ENCODE measurements at regions not wholly inside any gene's neighbourhood (a gene's known extent, or its start where the extent isn't known, plus 50 kb on each side); places are given as distances from the start of the nearest gene placed in this dataset.

DNA sequence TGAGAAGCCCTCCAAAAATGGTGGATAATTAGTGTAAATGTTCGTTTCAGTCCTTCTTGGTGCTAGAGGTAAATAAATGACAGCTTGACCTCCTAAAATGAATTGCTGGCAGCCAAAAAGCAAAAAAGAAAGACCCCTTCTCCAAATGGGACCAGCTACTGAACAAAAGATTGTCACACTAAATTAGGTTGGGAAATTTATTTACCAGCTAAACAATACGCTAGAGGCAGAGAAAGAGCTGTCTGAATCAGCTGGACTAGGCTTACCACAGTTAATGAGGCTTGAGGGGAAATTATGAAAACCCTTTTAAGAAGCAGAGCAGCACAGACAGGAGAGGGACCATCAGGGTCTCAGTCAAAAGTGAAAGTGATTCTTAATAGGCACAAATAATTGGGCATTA is 498.9 kb downstream of the SUCLA2 start:
- DNase-seq: no peak

DNA sequence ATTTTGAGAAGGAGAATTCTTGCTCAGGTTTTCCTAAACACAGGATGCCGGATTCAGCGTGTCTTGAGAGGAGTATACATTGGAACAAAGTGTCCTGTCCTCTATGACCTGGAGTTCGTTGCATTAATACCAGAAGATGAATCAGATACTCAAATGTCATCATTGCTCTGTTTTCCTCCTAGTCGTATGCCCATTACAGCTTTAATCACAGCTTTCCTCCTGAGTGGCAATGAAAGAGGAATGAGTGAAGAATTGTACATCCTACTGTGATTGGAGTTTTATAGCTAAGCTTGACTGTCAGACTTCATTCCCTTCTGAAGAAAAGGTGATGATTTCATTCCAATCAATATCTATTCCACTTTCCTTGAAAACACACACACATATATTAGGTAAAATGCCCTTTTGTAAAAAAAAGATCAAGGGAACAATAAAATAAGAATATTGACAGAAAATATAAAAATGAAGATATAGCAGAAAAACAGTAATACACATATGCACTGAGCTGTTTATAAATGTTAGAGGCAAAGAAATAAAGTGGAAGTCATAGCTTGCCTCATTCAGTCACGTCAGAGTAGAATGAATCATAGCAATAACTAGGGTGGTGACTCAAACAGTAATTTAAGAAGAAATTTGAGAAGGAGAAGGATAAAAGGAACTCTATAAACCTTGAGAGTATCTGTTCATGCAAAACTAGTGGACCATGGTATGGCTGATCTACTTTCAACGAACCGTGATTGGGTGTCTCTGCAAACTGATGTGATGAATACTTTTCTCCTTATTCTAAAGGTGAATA is 501.5 kb downstream of the SUCLA2 start:
- no peak for DNase-seq

DNA sequence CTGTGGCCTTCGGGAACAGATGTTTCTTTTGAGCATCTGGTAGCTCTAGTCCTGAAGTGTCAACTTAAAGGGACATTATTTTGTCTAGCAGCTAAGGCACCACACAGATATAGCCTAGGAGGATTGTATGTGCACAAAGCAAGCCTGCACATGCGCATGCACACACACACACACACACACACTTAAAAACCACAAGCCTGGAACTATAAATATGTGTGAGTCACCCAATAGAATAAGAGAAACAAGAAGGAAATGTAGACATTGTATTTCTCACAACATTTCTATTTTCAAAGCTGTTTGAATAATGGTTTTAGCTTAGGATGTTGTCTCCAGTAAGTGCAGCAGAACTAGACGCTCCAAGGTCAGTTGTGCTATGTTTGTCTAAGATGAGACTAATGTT is 516.5 kb downstream of the SUCLA2 start:
- no peak for DNase-seq

DNA sequence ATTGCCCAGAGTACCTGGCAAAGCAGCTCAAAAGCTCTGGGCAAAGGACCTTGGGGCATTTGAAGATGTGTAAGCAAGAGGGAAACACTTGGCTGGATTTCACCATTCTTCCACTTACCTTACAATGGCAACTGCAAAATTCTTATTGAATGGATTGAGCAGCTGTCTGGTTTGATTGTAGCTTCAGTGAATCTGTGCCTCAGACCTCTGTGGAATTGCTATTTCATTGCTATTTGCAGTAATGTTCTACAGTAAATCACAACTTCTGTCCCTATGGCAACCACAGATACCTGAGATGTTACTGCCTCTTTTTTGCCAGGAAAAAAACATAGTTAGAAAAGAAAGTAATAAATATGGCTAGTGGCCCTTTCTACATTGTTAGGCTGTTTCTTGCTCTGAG is 519.5 kb downstream of the SUCLA2 start:
- DNase-seq: no peak

DNA sequence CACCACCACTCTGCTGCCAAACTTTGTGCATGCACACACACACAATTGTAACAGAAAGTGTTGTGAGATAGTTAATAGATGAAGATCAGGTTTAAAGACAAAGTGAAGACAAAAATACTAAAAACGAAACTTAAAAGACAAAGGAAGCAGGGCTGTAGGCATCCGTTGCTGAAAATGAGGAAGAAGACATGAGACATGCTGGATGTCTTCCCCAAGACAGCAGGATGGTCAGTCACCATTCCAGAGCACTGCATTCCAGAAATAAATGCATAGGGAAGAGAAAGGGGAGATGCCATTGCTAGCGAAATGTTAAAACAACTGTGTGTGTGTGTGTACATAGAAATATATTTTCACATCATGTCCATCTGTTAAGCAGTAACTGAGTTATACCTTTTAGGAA is 520.1 kb downstream of the SUCLA2 start:
- DNase-seq: no peak

DNA sequence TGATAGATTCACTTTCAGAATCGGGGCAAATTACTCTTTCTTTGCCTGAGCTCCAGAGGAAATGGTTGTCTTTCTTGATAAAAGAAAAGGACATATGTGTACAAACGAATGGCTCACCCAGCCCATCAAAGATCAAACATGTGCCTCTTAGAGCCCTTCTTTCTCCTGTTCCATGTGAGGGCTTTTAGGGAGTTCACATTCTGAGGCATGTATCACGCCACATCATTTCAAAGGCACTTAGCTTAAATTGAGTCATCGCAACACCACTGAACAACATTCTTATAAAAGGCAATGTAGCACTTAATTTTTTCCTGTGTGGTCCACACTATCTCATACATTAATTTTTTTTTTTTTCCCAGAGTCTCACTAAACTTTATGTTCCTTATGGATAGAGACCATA is 521.0 kb downstream of the SUCLA2 start:
- DNase-seq: no peak

DNA sequence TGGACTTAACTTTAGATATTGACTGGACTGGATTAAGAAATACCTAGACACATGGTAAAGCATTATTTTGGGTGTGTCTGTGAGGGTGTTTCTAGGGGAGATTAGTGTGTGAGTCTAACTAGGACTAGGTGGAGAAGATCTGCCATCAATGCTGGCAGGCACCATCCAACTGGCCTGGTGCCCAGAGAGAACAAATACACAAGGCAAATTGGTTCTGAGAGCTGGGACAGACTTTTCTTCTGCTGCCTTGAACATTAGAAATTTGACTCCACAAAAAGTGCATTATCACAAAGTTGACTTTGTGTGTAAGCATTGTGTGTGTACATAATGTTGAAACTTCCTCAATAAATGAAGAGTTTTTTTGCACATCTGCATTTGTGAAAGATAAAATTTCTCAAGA is 522.1 kb downstream of the SUCLA2 start:
- no peak for DNase-seq

DNA sequence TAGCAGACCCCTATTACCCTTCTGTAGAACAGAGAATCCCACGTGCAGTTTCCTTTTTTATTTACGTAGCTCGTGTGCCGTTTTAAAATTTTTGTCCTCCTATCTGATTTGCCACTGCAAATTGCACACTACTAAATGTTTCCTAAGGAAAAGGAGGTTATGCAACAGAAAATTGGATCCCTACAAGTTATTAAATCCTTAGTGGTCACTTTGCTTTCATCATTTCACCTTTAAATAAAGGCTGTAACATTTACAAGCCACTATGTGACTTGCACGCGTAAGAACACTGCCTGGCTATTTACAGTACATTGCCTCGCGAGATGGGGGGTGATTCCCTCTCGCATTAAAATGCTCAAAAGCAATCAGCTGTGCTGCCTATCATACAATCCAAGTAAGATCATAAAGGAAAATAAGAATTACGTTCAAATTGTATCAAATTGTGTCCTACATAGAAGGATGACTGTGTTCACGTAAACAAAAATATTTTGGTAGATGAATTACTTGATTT is 525.6 kb downstream of the SUCLA2 start:
- no peak for DNase-seq

DNA sequence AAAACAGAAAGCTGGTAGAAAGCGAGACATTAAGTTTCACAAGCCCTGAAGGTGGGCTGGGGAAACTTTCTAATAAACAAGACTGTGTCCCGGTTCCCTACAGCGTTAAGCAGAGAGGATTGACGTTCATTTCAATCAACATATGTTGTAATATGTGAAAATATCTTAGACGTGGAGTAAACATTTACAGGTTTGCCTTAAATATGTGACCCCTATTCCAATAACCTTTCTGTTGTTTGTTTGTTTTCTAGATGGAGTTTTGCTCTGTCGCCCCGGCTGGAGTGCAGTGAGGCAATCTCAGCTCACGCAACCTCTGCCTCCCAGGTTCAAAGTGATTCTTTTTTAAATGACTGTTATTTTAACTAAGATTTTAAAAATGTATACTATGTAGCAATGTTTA is 526.2 kb downstream of the SUCLA2 start:
- no peak for DNase-seq

DNA sequence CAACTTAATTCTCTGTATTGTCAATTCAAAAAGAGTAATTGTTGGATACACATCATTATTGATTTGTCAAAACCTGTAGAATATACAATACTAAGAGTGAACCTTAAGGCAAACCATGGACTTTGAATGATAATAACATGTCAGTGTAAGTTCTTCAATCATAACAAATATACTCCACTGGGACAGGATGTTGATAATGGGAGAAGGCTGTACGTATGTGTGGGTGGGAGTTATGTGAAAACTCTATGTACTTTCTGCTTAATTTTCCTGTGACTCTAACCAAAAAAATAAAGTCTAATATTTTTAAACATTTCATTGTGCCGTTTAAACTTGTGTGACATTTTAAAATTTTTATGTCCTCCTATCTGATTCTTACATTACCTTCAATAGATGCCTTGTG is 526.7 kb downstream of the SUCLA2 start:
- DNase-seq: no peak

DNA sequence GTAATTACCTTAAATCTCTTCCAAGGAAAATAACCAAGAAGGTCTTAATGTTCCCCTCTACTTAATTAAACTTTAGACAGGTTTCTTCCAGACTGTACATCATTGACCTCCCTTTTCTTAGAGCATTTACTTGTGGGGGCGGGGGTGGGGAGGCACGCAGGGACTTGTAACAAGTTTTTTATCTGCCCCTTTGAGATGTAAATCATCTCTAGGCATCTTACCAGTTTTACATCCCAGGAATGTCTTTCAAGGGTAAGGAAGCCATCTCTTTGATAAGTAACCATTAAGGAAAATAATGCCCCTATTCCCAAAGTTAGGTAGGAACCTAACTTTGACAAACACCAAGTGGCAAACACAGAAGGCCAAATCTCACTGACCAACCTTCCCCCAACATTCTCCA is 528.6 kb downstream of the SUCLA2 start:
- no peak for DNase-seq

DNA sequence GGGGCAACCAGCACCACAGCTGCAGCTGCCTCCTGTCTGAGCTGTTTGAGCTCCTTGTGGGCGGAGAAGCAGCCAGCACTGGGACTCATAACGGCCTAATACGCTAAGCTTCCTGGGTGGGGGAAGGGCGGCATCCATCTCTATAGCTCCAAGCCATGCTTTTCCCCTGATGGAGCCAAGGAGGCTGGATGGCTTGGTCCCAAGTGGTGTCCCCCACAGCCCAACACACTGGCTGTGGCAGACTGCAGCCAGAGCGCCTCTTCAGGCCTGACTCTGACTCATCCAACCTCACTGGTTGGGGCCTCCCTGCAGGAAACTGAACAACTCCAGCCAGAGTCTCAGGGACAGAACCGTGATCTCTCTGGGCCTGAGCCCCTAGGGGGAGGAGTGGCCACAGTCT is 537.3 kb downstream of the SUCLA2 start:
- no peak for DNase-seq

DNA sequence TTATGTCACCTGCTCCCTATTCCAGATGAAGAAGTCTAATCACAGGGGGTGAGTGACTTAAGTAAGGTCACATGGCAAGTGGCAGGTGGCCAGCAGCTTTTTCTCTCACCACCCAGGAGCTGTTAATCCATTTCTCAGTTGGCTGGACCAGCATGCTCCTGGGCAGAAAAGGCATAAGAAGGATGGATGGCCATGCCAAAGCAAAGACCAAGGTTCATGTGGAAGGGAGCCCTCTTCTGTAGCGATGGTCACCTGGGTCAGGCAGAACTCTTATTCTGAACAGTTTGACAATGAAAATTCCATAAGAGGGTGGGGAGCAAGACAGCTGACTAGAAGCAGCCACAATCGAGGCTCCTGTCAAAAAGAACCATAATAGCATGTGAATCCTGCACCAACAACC is 538.1 kb downstream of the SUCLA2 start:
- no peak for DNase-seq

DNA sequence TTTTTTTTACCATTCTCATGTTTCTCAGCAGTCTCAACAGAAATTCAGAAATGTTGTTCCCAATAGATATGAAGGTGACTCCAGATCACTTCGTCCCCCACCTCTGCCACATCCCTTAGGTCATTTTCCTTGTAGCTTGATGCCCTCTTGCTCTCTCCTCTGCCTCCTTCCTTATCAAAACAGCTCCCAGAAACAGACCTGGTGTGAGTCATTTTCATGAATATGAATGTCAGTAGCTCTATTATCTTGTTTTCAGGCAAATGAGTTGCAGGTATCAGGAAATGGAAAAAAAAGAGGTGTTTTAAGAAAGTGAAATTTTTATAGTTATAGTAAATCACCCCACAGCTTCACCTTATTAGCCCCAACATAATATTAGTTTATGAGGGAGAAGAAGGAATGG is 539.3 kb downstream of the SUCLA2 start:
- DNase-seq: no peak

DNA sequence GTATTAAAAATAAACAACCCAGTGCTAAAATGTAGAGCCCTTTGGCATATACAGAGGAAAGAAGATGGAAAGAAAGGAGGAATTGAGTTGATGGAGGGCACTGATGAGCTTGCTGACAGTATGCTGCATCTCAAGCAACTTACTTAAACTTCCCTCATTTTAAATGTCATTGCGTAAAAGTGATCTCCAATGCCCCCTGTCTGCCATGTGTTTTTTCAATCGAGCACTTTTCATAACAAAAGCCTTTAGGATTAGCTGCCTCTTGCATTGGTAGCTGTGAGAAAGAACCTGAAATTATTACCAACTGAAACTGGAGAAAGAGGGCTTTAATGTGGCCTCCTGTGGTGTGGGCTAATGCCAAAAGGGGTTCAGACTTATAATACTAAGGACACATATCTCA is 541.6 kb downstream of the SUCLA2 start:
- DNase-seq: no peak

DNA sequence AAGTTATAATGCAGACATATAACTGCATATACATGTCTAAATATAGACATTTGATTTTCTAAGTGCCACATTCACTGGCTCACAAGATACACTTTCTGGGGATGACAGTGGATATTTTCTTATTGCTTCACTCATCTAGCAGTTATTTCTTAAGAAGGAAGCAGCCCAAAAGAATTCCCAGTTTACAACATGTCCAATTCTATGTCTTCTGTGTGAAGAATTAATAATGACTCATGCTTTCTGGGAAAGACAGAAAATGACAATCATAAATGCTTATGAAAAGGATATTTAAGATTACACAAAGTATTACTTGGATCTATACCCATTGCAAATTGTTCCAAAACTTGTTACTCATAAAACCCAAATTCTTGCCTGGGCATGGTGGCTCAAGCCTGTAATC is 543.4 kb downstream of the SUCLA2 start:
- no peak for DNase-seq

DNA sequence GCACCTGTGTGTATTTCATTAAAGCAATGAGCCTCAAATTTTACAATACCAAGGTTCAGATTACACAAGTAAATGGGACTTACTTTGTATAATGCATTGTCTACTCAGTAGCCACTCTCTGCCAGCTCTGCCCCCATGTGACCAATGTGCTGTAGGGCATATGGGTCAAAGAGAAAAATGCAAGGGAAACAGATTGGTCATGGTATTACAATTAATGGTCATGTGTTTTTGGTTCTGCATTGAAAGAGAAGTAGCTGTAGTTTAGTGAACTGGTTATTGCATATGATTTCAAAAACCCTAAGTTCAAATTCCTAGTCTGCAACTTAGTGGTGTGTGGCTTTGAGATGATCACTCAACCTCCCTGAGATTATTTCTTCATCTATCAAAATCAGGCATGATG is 545.4 kb downstream of the SUCLA2 start:
- DNase-seq: no peak

DNA sequence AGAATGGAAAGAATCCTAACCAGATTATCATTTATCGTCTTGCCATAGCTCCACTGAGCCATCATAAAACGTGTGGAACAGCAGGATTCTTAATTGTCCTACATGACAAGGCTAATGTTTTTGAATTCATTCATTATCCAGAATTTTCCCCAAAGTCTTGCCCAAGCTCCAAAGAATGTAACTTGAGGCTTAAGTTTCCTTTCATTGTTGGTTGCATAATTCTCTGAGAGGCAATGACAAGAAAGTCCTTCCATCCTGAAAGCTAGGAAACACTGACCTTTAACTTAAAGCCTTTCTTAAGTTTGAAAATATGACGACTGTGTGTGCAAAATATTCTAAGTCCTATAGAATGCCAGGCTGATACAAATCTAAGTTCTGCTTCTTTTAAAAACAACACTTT is 546.1 kb downstream of the SUCLA2 start:
- DNase-seq: no peak

DNA sequence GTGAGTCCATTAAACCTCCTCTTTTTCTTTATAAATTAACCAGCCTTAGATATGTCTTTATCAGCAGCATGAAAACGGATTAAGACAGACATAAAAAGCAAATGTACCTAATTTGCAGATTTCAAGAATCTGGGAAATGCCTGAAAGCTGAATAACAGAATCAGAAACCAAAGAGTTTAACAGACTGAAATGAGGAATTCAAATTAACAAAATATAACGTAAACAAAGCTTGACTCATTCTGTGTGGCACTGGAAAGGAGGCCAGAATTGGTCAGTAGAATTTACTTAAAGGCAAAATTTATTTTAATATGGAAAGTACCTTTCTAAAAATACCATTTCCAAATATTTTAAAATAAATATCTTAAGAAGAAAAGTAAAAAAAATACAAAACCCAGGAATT is 540.6 kb upstream of the HTR2A start:
- no peak for DNase-seq

DNA sequence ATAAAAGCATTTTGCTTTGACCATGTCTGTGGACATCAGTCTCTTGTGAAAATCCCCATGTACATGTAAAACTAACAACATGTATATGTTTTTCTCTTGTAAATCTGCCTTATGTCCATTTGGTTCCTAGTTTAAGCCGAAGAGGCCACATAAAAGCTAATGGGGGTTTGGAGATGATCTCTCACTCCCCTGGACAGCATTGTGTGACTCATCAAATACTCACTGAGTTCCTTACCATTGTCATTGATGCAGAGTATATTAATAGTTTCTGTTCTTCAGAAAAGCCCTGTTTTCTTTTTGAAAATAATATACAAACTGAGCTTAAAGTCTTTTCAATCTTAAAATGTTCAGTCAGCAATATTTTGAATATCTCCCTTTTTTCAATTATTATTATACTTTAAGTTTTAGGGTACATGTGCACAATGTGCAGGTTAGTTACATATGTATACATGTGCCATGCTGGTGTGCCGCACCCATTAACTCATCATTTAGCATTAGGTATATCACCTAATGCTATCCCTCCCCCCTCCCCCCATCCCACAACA is 536.7 kb upstream of the HTR2A start:
- no peak for DNase-seq

DNA sequence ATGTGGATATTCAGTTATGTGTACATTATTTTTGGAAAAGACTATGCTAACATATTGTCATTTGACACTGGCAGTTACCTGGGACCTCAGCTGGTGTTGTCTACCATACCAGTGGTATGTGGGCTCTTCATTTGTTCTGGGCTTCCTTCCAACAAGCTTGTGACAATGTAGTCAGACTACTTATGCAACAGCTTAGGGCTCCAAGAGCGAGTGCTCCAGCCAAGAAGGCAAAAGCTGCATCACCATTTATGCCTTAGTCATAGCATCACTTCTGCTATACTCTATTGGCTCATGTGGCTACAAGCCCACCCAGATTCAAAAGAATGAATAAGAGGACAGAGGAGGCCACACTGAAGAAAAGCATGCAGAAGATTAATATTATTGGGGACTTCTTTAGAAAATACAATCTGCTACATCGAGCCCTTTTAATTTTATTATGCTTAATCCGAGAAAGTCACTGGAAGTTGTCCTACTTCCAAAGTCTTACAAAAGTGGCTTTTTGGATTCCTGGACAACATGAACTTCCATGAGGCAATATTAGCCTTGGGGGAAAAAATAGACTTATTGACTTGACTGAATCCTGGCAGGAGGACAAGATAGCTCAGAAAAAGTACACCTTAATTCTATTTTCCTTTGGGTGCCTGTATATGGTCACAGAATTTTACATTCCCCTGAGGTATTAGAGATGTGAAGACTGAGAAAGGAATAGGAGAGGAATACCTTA is 529.4 kb upstream of the HTR2A start:
- no peak for DNase-seq

DNA sequence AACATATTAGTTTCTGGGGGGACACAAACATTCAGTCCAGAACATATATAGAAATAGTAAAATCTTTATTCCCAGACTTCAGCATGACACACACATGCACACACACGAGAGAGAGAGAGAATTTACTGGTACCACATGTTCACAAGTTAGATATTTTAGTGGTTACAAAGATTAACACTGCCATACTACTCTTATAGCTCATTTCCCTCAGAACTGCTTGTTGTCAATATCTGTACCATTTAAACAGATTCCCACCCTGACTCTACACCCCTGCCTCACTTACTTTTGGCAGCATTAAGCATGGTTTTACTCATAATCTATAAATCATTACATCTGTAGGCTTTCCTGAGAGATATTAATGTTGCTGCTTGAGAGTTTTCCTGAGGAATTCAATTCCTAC is 524.7 kb upstream of the HTR2A start:
- no peak for DNase-seq

DNA sequence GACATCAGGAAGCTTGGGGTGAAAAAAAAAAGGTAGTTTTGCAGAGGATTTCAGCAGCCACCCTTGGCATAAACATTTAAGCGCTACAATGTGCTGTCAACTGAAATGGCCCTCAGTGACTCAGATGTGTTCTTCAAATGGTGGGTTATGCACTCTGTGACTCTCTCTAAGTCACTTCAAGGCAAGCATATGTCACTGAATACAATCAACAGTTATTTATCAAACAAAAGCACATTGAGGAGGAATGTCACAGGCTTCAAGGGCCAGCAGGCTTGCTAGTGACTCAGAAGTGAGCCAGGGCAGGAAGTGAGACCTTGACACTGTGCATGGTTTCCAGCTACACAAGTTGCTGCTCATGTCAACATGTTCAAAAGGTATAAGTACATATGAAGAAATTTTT is 523.7 kb upstream of the HTR2A start:
- no peak for DNase-seq

DNA sequence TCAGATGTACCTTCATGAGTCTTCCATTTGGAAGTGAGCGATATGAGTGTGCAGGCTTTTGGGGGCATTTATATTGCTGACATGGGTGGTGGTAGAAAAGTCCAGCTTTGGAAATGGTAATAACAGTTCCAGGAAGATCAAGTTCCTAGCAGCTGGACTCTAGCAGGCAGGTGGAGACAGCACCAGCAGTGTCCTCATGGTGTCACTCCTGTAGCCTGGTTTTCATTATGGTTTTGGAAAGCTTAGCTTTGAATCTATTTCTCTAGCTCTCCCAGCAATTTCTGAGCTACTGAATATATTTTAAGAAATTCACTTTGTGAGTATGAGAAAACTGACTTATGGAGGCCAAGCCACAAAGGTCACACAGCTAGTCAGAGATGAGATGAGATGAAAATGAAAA is 523.2 kb upstream of the HTR2A start:
- no peak for DNase-seq

Data from femur (tissue), 1 donor.